Mucosa of descending colon (tissue), 3 donors: ENCODE measurements at regions not wholly inside any gene's neighbourhood (a gene's known extent, or its start where the extent isn't known, plus 50 kb on each side); places are given as distances from the start of the nearest gene placed in this dataset.
A peak's percentile ranks its signal among the peaks of the same experiment; 100 is the strongest.

Experiments used
- ATAC-seq: fragments of 200-7000 bp; cut with Tn5 transposase; one replicate; pipeline ENCODE4 v1.9.1; 2020; ENCODE audit warnings: mild to moderate bottlenecking, moderate library complexity
- DNase-seq, 3 donors: peaks; one replicate each; pipeline ENCODE4 v3.0.0-alpha.2; 2020
- H3K36me3 ChIP-seq: fragments of 200-600 bp; one replicate; pipeline ENCODE4 v1.8.0; 2021; ENCODE audit warnings: low read depth, mild to moderate bottlenecking
- H3K4me1 ChIP-seq: fragments of 200-600 bp; one replicate; pipeline ENCODE4 v1.8.0; 2021; ENCODE audit warnings: low read depth, mild to moderate bottlenecking
- H3K4me3 ChIP-seq: fragments of 200-600 bp; one replicate; pipeline ENCODE4 v1.8.0; 2021; ENCODE audit warnings: mild to moderate bottlenecking
- H3K9me3 ChIP-seq: fragments of 200-600 bp; one replicate; pipeline ENCODE4 v1.8.0; 2021; ENCODE audit warnings: mild to moderate bottlenecking
- CTCF ChIP-seq: fragments of 200-600 bp; IDR thresholded peaks from one replicate; pipeline ENCODE4 v1.8.0; 2022; ENCODE audit warnings: antibody characterized with exemption, mild to moderate bottlenecking
- intact Hi-C, 2 donors: fragments of 100-400 bp; cut with DNase I in 1 of 2; cut with micrococcal nuclease in 1 of 2; formaldehyde crosslinking; loops; one replicate each; pipeline versions ENCODE4 v1.11.0 to v1.11.1; 2022; cut with DNase I, micrococcal nuclease
- donor health status: DM: no; HTN: no; CAD: no; lungs with moderate emphysema.
- donor health status: DM: no; HTN: no; CAD: no.
- donor health status: DM: no; HTN: yes; CAD: no.

DNA sequence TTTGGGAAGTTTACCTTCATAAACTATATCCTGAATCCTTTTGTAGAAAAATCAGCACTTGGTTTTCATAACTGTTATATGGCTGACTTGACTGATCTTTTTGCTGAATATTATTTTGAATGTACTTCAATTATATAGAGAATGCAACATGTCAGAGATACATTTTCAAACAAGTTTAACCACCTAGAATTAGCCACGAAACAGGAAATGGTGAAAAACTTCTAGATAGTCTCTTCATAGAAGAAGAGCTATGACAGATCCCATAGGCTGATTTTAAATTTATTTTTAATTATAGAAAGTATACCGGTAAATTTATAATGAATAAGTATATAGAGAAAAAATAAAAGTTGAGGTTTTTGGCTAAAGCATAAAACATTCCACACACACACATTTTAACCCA is 436.8 kb upstream of the DPPA4 start:
- Histone ChIP-seq H3K4me3 (no peak overlapping the region), H3K36me3 (no peaks in the 10 kb centered on the region), H3K4me1 (no peaks in the 10 kb centered on the region), H3K9me3 (no peaks in the 10 kb centered on the region)
- no peak for TF ChIP-seq CTCF
- DNase-seq: no peak
- intact Hi-C loops: no loop called here
- ATAC-seq: no peak

DNA sequence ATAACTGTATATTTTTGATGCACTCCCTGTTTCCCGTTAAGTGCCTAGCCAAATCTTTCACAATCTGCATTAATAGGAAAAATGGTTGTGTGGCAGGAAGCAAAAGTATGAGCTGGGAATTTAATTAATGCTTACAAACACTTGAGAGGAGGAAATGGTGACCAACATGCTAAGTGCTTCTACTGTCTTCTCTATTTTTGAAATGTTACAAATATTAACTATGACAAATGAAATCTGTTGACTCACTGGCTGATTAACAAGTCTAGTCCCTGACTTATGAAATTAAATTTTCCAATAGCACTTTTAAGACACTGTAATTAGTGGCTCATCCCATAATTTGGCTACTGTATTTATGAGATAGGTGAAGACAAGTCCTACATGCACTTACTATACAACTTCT is 446.9 kb upstream of the DPPA4 start:
- intact Hi-C loops: no loop called here
- ATAC-seq: no peak
- TF ChIP-seq CTCF: no peak
- H3K4me3 ChIP-seq: no peak overlapping the region
- DNase-seq: no peak
- H3K9me3 ChIP-seq: no peaks in the 10 kb centered on the region
- H3K4me1 ChIP-seq: no peaks in the 10 kb centered on the region
- no peaks in the 10 kb centered on the region for H3K36me3 ChIP-seq

DNA sequence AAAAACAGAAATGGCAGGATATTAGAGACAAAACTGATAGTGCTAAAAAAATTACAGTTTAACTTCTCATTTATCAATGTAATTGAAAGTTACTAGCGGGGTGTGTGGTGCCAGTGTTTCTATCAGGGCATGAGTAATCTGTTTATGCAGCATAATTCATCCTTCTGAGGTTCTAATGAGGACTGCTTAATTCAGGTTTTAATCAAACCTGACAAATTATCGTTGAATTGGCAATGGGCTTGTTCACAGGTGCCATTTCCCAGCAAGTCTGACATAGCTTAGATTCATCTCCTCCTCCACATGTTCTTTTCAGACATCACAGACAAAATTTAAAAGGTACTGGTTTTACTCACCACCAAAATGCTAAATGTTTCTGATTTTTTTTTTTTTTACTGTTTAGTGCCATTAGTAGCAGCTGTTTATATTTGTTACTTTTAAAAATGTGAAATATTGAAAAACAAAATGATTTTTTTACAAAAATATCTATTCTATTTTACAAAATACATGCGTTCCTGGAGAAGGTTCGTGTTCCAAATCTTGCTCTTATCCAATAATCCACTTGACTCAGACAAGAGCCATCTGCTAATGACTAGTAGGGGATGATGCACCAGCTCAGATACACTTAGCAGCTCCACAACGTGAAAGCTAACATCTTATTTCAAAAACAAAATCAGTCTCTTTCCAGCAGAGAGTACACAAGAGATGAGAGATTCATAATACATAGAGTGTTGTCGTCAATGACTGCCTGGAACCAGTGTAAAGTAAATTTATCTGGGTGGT is 447.7 kb upstream of the DPPA4 start:
- Histone ChIP-seq H3K9me3 (no peaks in the 10 kb centered on the region), H3K4me1 (no peaks in the 10 kb centered on the region), H3K4me3 (no peak overlapping the region), H3K36me3 (no peaks in the 10 kb centered on the region)
- ATAC-seq: no peak
- no peak for DNase-seq
- no peak for TF ChIP-seq CTCF
- intact Hi-C loops: no loop called here

- H3K36me3 ChIP-seq: no peaks in the 10 kb centered on the region
- ATAC-seq: no peak
- TF ChIP-seq CTCF: no peak
- H3K4me3 ChIP-seq: no peak overlapping the region
- DNase-seq: peak in 1 of 3 donors; percentile 5
- intact Hi-C loops: no loop called here
- no peaks in the 10 kb centered on the region for H3K9me3 ChIP-seq
- H3K4me1 ChIP-seq: no peaks in the 10 kb centered on the region
Measured at GRCh38 chr3:109803274-109803673, 465.9 kb upstream of the DPPA4 start.

DNA sequence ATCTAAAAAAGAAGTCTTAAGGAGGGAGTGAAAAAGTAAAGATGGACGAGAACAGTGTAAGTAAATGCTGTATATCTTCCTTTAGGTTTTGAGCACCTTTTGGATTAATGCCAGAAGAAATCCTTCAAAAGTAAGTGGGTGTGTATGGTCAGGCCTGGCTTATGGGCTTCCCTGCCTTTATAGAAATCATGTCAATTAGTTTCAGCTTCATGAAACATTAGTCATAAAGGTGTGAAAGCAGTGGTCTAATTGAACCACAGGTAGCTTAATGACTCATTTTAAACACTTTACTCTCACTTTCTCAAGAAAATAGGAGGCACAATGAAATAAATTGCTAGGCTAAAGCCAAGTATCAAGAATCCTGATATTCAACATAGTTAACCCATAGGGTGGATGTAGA is 467.4 kb upstream of the DPPA4 start:
- no peak for TF ChIP-seq CTCF
- Histone ChIP-seq H3K4me1 (no peaks in the 10 kb centered on the region), H3K4me3 (no peak overlapping the region), H3K36me3 (no peaks in the 10 kb centered on the region), H3K9me3 (no peaks in the 10 kb centered on the region)
- ATAC-seq (peak; percentile 50), DNase-seq (no peak)
- intact Hi-C loops: no loop called here

DNA sequence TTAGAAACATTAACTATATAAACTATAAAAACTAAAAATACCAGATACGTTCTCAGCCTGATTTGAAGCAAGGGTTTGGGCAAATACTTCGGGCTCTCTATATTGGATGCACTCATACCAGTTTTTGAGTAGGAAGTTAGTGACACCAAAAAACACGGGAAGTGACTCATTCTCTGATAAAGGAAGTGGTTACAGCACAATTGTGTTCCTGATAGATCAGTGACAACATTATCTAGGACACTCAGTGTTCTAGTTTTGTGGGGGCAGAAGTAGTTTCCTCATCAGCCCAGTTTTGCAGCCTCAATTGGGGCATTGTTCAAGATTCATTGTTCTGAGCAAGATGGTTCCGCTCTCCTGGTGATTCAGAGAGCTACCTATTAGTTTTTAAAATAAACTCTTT is 469.6 kb upstream of the DPPA4 start:
- no peak for TF ChIP-seq CTCF
- no peaks in the 10 kb centered on the region for H3K9me3 ChIP-seq
- H3K36me3 ChIP-seq: no peaks in the 10 kb centered on the region
- no peaks in the 10 kb centered on the region for H3K4me1 ChIP-seq
- ATAC-seq: peak; percentile 88
- DNase-seq: peak in 1 of 3 donors; percentile 5
- no peak overlapping the region for H3K4me3 ChIP-seq
- intact Hi-C loops: no loop called here
